IMR-90 (cell line): ENCODE measurements at regions not wholly inside any gene's neighbourhood (a gene's known extent, or its start where the extent isn't known, plus 50 kb on each side); places are given as distances from the start of the nearest gene placed in this dataset.

Experiments
- ATAC-seq: fragments of 200-7000 bp; cut with Tn5 transposase; 2 replicates; pipeline ENCODE4 v1.9.1; 2020; ENCODE audit warnings: low read depth, mild to moderate bottlenecking, moderate library complexity
- BruUV-seq: library from RNA; stranded (reverse); fragments of 400-500 nt; replicated peaks from 2 replicates; lab custom pipeline; 2021; lab: Mats Ljungman, UMichigan
- CTCF ChIA-PET: fragments of 300-600 bp; formaldehyde crosslinking; extraction: SDS; loops from one replicate; lab custom pipeline; 2021; ENCODE audit warnings: antibody characterized with exemption; lab: Yijun Ruan, JAX
- POLR2A ChIA-PET: fragments of 300-600 bp; sonication (Branson Sonifier 250); formaldehyde crosslinking; loops from one replicate; lab custom pipeline; 2022; ENCODE audit warnings: antibody characterized with exemption; ENCODE audit not compliant: unreplicated experiment; lab: Charles Lee
- DNase-seq: peaks from one replicate; pipeline ENCODE4 v3.0.0; 2013
- H2AFZ ChIP-seq: replicated peaks from 2 replicates; pipeline ENCODE3; 2013; ENCODE audit warnings: low read length, mild to moderate bottlenecking; ENCODE audit not compliant: poor library complexity
- H2AK5ac ChIP-seq: 2 replicates; pipeline ENCODE4 v1.6.1; 2013; ENCODE audit warnings: low read depth, low read length, inconsistent platforms
- H2AK9ac ChIP-seq: replicated peaks from 2 replicates; pipeline ENCODE3; 2013; ENCODE audit warnings: mild to moderate bottlenecking, low read depth, low read length, moderate library complexity; ENCODE audit not compliant: poor library complexity
- H2BK120ac ChIP-seq: 2 replicates; pipeline ENCODE4 v1.6.1; 2013; ENCODE audit warnings: low read depth, low read length, inconsistent platforms
- H2BK15ac ChIP-seq: 3 replicates; pipeline ENCODE4 v1.6.1; 2013; ENCODE audit warnings: low read depth, low read length, inconsistent platforms
- H2BK20ac ChIP-seq: 2 replicates; pipeline ENCODE4 v1.6.1; 2013; ENCODE audit warnings: low read depth, mild to moderate bottlenecking, inconsistent platforms, low read length, moderate library complexity
- H2BK5ac ChIP-seq: 2 replicates; pipeline ENCODE4 v1.6.1; 2013; ENCODE audit warnings: mild to moderate bottlenecking, low read depth, low read length, inconsistent platforms; ENCODE audit not compliant: poor library complexity, severe bottlenecking
- H3K14ac ChIP-seq: replicated peaks from 2 replicates; pipeline ENCODE4 v1.6.1; 2013; ENCODE audit warnings: low read depth, low read length, inconsistent platforms
- H3K18ac ChIP-seq: 2 replicates; pipeline ENCODE4 v1.6.1; 2013; ENCODE audit warnings: low read depth, low read length, control low read depth
- H3K23ac ChIP-seq: 2 replicates; pipeline ENCODE4 v1.6.1; 2013; ENCODE audit warnings: low read depth, low read length, inconsistent platforms
- H3K27ac ChIP-seq: 2 replicates; pipeline ENCODE4 v1.5.1; 2013; ENCODE audit warnings: mild to moderate bottlenecking, control low read depth, low read length; ENCODE audit not compliant: insufficient read depth
- H3K27me3 ChIP-seq: 2 replicates; pipeline ENCODE4 v1.6.1; 2013; ENCODE audit warnings: low read length; ENCODE audit not compliant: control insufficient read depth, insufficient read depth
- H3K36me3 ChIP-seq: 2 replicates; pipeline ENCODE4 v1.6.1; 2013; ENCODE audit warnings: low read length, mixed read lengths; ENCODE audit not compliant: control insufficient read depth, insufficient read depth
- H3K4ac ChIP-seq: 2 replicates; pipeline ENCODE4 v1.6.1; 2013; ENCODE audit warnings: low read depth, low read length, inconsistent platforms
- H3K4me1 ChIP-seq: 2 replicates; pipeline ENCODE4 v1.6.1; 2013; ENCODE audit warnings: low read length, mixed read lengths; ENCODE audit not compliant: control insufficient read depth, insufficient read depth
- H3K4me2 ChIP-seq: 2 replicates; pipeline ENCODE4 v1.6.1; 2013; ENCODE audit warnings: low read depth, mild to moderate bottlenecking, control low read depth, low read length, moderate library complexity
- H3K4me3 ChIP-seq: 2 replicates; pipeline ENCODE4 v1.5.1; 2013; ENCODE audit warnings: low read depth, mild to moderate bottlenecking, control low read depth, low read length, moderate library complexity; ENCODE audit not compliant: insufficient read depth
- H3K56ac ChIP-seq: 2 replicates; pipeline ENCODE4 v1.6.1; 2013; ENCODE audit warnings: low read length, inconsistent platforms; ENCODE audit not compliant: insufficient read depth; ENCODE audit errors: extremely low read depth
- H3K79me1 ChIP-seq, 2 experiments: 2 replicates each; pipeline ENCODE4 v1.6.1; 2013; ENCODE audit warnings: low read length in 2 of 2, inconsistent platforms in 1 of 2, low read depth in 1 of 2
- H3K9ac ChIP-seq: 2 replicates; pipeline ENCODE4 v1.6.1; 2013; ENCODE audit warnings: low read depth, low read length, control low read depth
- H3K9me1 ChIP-seq: 2 replicates; pipeline ENCODE4 v1.6.1; 2013; ENCODE audit warnings: low read length, inconsistent platforms; ENCODE audit not compliant: insufficient read depth
- H3K9me3 ChIP-seq: 2 replicates; pipeline ENCODE4 v1.6.1; 2013; ENCODE audit warnings: low read length; ENCODE audit not compliant: control insufficient read depth, insufficient read depth
- H4K20me1 ChIP-seq: 2 replicates; pipeline ENCODE4 v1.6.1; 2013; ENCODE audit warnings: low read length, inconsistent platforms; ENCODE audit not compliant: insufficient read depth
- H4K5ac ChIP-seq: 2 replicates; pipeline ENCODE4 v1.6.1; 2013; ENCODE audit warnings: mild to moderate bottlenecking, low read depth, low read length, control low read depth
- H4K8ac ChIP-seq, 2 experiments: 2 replicates each; pipeline ENCODE4 v1.6.1; 2013; ENCODE audit warnings: low read depth in 2 of 2, low read length in 2 of 2, control low read depth in 1 of 2, inconsistent platforms in 1 of 2
- H4K91ac ChIP-seq: 2 replicates; pipeline ENCODE4 v1.6.1; 2013; ENCODE audit warnings: low read depth, low read length, inconsistent platforms; ENCODE audit not compliant: insufficient read depth
- BHLHE40 ChIP-seq: fragments of 150-350 bp; IDR thresholded peaks from 2 replicates; pipeline ENCODE4 v1.6.1; 2016; ENCODE audit warnings: mild to moderate bottlenecking, low read depth, low read length
- CEBPB ChIP-seq: IDR thresholded peaks from 2 replicates; pipeline ENCODE4 v1.6.1; 2012; ENCODE audit warnings: low read depth, low read length, improper control_type of control experiment
- MAFK ChIP-seq: IDR thresholded peaks from 2 replicates; pipeline ENCODE4 v1.6.1; 2012; ENCODE audit warnings: low read depth, low read length, improper control_type of control experiment
- MAZ ChIP-seq: IDR thresholded peaks from 2 replicates; pipeline ENCODE4 v1.6.1; 2012; ENCODE audit warnings: low read depth, mild to moderate bottlenecking, low read length, improper control_type of control experiment, moderate library complexity, borderline replicate concordance
- MXI1 ChIP-seq: IDR thresholded peaks from 2 replicates; pipeline ENCODE4 v1.6.1; 2012; ENCODE audit warnings: low read depth, mild to moderate bottlenecking, low read length, moderate library complexity, borderline replicate concordance
- NFE2L2 ChIP-seq: fragments of 150-350 bp; IDR thresholded peaks from 2 replicates; pipeline ENCODE4 v1.6.1; 2016; ENCODE audit warnings: low read depth, mild to moderate bottlenecking, low read length
- POLR2A ChIP-seq: IDR thresholded peaks from 2 replicates; pipeline ENCODE4 v1.6.1; 2012; ENCODE audit warnings: mild to moderate bottlenecking, low read depth, low read length
- RCOR1 ChIP-seq: IDR thresholded peaks from 2 replicates; pipeline ENCODE4 v1.6.1; 2012; ENCODE audit warnings: mild to moderate bottlenecking, low read length, improper control_type of control experiment; ENCODE audit not compliant: insufficient replicate concordance
- RFX5 ChIP-seq: IDR thresholded peaks from 2 replicates; pipeline ENCODE4 v1.8.0; 2012; ENCODE audit warnings: low read depth, mild to moderate bottlenecking, low read length, moderate library complexity
- SMC3 ChIP-seq: fragments of 150-350 bp; IDR thresholded peaks from 2 replicates; pipeline ENCODE4 v1.6.1; 2016; ENCODE audit warnings: low read depth, mild to moderate bottlenecking, antibody characterized with exemption, low read length, moderate library complexity
- WGBS, 2 experiments: methylation state at CpG; one replicate each; pipeline versions ENCODE4 v1.1.5 to v1.1.7; 2013; ENCODE audit warnings: missing lambda C conversion rate in 2 of 2; ENCODE audit not compliant: insufficient read length in 1 of 2; ENCODE audit errors: extremely low coverage in 2 of 2; 5-methylcytosine and 5-hydroxymethylcytosine counted together
- dilution Hi-C: fragments of 300-500 bp; cut with HindIII; formaldehyde crosslinking; loops from one replicate; pipeline ENCODE4 v1.14.3; 2018; ENCODE audit warnings: low sequenced_read_pairs; ENCODE audit not compliant: unreplicated experiment
- in situ Hi-C: fragments of 300-500 bp; cut with MboI; formaldehyde crosslinking; loops from 3 replicates; pipeline ENCODE4 v1.14.3; 2019; ENCODE audit warnings: low sequenced_read_pairs, inconsistent platforms, mixed read lengths
- intact Hi-C: fragments of 100-400 bp; cut with micrococcal nuclease; formaldehyde crosslinking; loops from 2 replicates; pipeline ENCODE4 v1.10.0; 2022
- TF ChIP-seq, protein P1 (sequence below): conservative IDR thresholded peaks from 2 replicates; pipeline ENCODE4 v1.5.1; 2012; ENCODE audit warnings: mild to moderate bottlenecking, low read depth, low read length, improper control_type of control experiment
- TF ChIP-seq, protein P2 (sequence below): fragments of 150-350 bp; IDR thresholded peaks from 2 replicates; pipeline ENCODE4 v1.6.1; 2016; ENCODE audit warnings: low read depth, mild to moderate bottlenecking, low read length, moderate library complexity, borderline replicate concordance
- TF ChIP-seq, protein P3 (sequence below): fragments of 150-350 bp; IDR thresholded peaks from 2 replicates; pipeline ENCODE4 v1.6.1; 2017; ENCODE audit warnings: mild to moderate bottlenecking, antibody characterized with exemption, low read length, low read depth

- no peaks in the 10 kb centered on the region for H4K20me1 ChIP-seq
- intact Hi-C loops = no loop called here
- BruUV-seq = no TSS peak
- H2AK5ac ChIP-seq = no peak overlapping the region
- H3K9ac ChIP-seq = no peak overlapping the region
- H3K18ac ChIP-seq = no peak overlapping the region
- H2BK120ac ChIP-seq = no peak overlapping the region
- no peak overlapping the region for H2AFZ ChIP-seq
- no peak overlapping the region for H3K4ac ChIP-seq
- no CpG with 5 or more reads among the region's 2 CpGs for WGBS, 2 experiments
- POLR2A ChIA-PET = no interaction called here
- no peaks in the 10 kb centered on the region for H3K9me1 ChIP-seq
- H3K9me3 ChIP-seq = peaks cover 1% of the 10 kb centered on the region; the same call in 1 of the 2 replicates
- TF ChIP-seq BHLHE40 (no peak), NFE2L2 (no peak), RCOR1 (no peak), RFX5 (no peak), MAZ (no peak), MXI1 (no peak), SMC3 (no peak), MAFK (no peak), CEBPB (no peak), POLR2A (no peak)
- TF ChIP-seq, protein P1, sequence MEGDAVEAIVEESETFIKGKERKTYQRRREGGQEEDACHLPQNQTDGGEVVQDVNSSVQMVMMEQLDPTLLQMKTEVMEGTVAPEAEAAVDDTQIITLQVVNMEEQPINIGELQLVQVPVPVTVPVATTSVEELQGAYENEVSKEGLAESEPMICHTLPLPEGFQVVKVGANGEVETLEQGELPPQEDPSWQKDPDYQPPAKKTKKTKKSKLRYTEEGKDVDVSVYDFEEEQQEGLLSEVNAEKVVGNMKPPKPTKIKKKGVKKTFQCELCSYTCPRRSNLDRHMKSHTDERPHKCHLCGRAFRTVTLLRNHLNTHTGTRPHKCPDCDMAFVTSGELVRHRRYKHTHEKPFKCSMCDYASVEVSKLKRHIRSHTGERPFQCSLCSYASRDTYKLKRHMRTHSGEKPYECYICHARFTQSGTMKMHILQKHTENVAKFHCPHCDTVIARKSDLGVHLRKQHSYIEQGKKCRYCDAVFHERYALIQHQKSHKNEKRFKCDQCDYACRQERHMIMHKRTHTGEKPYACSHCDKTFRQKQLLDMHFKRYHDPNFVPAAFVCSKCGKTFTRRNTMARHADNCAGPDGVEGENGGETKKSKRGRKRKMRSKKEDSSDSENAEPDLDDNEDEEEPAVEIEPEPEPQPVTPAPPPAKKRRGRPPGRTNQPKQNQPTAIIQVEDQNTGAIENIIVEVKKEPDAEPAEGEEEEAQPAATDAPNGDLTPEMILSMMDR = no peak
- TF ChIP-seq, protein P2, sequence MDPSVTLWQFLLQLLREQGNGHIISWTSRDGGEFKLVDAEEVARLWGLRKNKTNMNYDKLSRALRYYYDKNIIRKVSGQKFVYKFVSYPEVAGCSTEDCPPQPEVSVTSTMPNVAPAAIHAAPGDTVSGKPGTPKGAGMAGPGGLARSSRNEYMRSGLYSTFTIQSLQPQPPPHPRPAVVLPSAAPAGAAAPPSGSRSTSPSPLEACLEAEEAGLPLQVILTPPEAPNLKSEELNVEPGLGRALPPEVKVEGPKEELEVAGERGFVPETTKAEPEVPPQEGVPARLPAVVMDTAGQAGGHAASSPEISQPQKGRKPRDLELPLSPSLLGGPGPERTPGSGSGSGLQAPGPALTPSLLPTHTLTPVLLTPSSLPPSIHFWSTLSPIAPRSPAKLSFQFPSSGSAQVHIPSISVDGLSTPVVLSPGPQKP = no peak
- TF ChIP-seq, protein P3, sequence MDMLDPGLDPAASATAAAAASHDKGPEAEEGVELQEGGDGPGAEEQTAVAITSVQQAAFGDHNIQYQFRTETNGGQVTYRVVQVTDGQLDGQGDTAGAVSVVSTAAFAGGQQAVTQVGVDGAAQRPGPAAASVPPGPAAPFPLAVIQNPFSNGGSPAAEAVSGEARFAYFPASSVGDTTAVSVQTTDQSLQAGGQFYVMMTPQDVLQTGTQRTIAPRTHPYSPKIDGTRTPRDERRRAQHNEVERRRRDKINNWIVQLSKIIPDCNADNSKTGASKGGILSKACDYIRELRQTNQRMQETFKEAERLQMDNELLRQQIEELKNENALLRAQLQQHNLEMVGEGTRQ = no peak
- no peak overlapping the region for H3K27ac ChIP-seq
- H4K5ac ChIP-seq = no peak overlapping the region
- H3K36me3 ChIP-seq = no peaks in the 10 kb centered on the region
- H3K4me2 ChIP-seq = no peak overlapping the region
- no peak overlapping the region for H2BK20ac ChIP-seq
- no peak overlapping the region for H3K4me3 ChIP-seq
- CTCF ChIA-PET = no interaction called here
- no peaks in the 10 kb centered on the region for H3K4me1 ChIP-seq
- dilution Hi-C loops = no loop called here
- no peaks in the 10 kb centered on the region for H3K79me1 ChIP-seq
- in situ Hi-C loops = no loop called here
- DNase-seq (no peak), ATAC-seq (no peak)
- H3K14ac ChIP-seq = no peak overlapping the region
- peaks cover 7% of the 10 kb centered on the region for H3K27me3 ChIP-seq
- no peak overlapping the region for H3K23ac ChIP-seq
- no peak overlapping the region for H4K91ac ChIP-seq
- no peak overlapping the region for H2BK15ac ChIP-seq
- no peak overlapping the region for H2BK5ac ChIP-seq
- H2AK9ac ChIP-seq = no peak overlapping the region
- no peak overlapping the region for H3K56ac ChIP-seq
- H4K8ac ChIP-seq = no peak overlapping the region
Observed at GRCh38 chr10:62693306-62693705, 111.2 kb upstream of the ADO start.
